CD4-positive, alpha-beta T cell (primary cell): ENCODE measurements at regions not wholly inside any gene's neighbourhood (a gene's known extent, or its start where the extent isn't known, plus 50 kb on each side); places are given as distances from the start of the nearest gene placed in this dataset.

Experiments used
- ATAC-seq: fragments of 200-7000 bp; cut with Tn5 transposase; one replicate; pipeline ENCODE4 v1.10.0; 2022; ENCODE audit warnings: mild to moderate bottlenecking; ENCODE audit not compliant: poor library complexity
- CTCF ChIA-PET: fragments of 350-600 bp; sonication (Branson Sonifier 250); formaldehyde crosslinking; loops from one replicate; lab custom pipeline; 2021; ENCODE audit warnings: antibody characterized with exemption, inconsistent platforms; lab: Charles Lee
- POLR2A ChIA-PET: fragments of 350-600 bp; sonication (Branson Sonifier 250); formaldehyde crosslinking; loops from one replicate; lab custom pipeline; 2021; ENCODE audit warnings: antibody characterized with exemption, inconsistent platforms; lab: Charles Lee
- DNase-seq, 14 experiments: peaks; one replicate each; pipeline ENCODE4 v3.0.0-alpha.2; 2013 to 2020; ENCODE audit warnings: mixed read lengths in 2 of 14
- H3K27ac ChIP-seq, 2 donors: one replicate each; pipeline versions ENCODE4 v1.5.1 to v1.7.0; 2013; ENCODE audit warnings: low read length in 2 of 2, low read depth in 1 of 2, mild to moderate bottlenecking in 1 of 2
- H3K27me3 ChIP-seq, 2 experiments: 1 replicate in 1 of 2; 2 replicates in 1 of 2; pipeline versions ENCODE4 v1.6.1 to v1.7.0; 2013; ENCODE audit warnings: low read length in 2 of 2, control low read depth in 1 of 2, mild to moderate bottlenecking in 1 of 2, moderate library complexity in 1 of 2; ENCODE audit not compliant: insufficient read depth in 2 of 2, control insufficient read depth in 1 of 2
- H3K36me3 ChIP-seq: one replicate; pipeline ENCODE4 v1.6.1; 2013; ENCODE audit warnings: low read length, control low read depth; ENCODE audit not compliant: insufficient read depth
- H3K4me1 ChIP-seq: one replicate; pipeline ENCODE4 v1.6.1; 2013; ENCODE audit warnings: low read length, control low read depth; ENCODE audit not compliant: insufficient read depth
- H3K4me3 ChIP-seq: one replicate; pipeline ENCODE4 v1.5.1; 2013; ENCODE audit warnings: mild to moderate bottlenecking, low read length, moderate library complexity
- H3K9me3 ChIP-seq, 2 experiments: 1 replicate in 1 of 2; 2 replicates in 1 of 2; pipeline versions ENCODE4 v1.6.1 to v1.7.0; 2013; ENCODE audit warnings: low read length in 2 of 2, mild to moderate bottlenecking in 2 of 2, control low read depth in 1 of 2, moderate library complexity in 1 of 2; ENCODE audit not compliant: control insufficient read depth in 1 of 2, insufficient read depth in 1 of 2
- H3K27ac Mint-ChIP-seq: one replicate; pipeline ENCODE4 v1.8.0; 2020; ENCODE audit warnings: mixed read lengths
- H3K27me3 Mint-ChIP-seq: one replicate; pipeline ENCODE4 v1.8.0; 2021; ENCODE audit warnings: mixed read lengths
- H3K36me3 Mint-ChIP-seq: one replicate; pipeline ENCODE4 v1.8.0; 2021; ENCODE audit warnings: low read depth, mixed read lengths
- H3K4me1 Mint-ChIP-seq: one replicate; pipeline ENCODE4 v1.8.0; 2021; ENCODE audit warnings: low read depth, mixed read lengths
- H3K4me3 Mint-ChIP-seq: one replicate; pipeline ENCODE4 v1.8.0; 2020; ENCODE audit warnings: mild to moderate bottlenecking, mixed read lengths
- H3K9me3 Mint-ChIP-seq: one replicate; pipeline ENCODE4 v1.8.0; 2020; ENCODE audit warnings: mixed read lengths
- intact Hi-C, 2 experiments: fragments of 100-400 bp; cut with DNase I in 1 of 2; cut with micrococcal nuclease in 1 of 2; formaldehyde crosslinking; loops; one replicate each; pipeline versions ENCODE4 v1.15.1 to v1.9.0; 2023 to 2025; cut with DNase I, micrococcal nuclease
- TF ChIP-seq, protein P1 (sequence below): fragments of 200-600 bp; IDR thresholded peaks from one replicate; pipeline ENCODE4 v1.8.0; 2022; ENCODE audit warnings: antibody characterized with exemption, mild to moderate bottlenecking

DNA sequence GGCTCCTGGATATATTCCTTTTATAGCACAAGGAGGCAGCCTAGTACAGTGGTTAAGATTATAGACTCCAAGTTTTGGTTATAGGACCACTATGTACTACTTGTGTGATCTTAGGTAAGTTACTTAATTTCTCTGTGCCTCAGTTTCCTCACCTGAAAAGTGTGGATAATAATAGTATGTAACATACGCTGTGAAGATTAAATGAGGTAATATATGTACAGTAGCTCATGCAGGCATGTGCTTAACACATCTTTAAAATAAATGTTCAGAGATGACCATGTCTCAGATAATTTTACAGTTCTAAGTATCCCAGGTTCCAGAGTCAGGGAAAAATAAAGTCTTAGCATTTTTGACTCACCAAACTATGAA is 55.7 kb upstream of the TRABD2B start:
- no peak overlapping the region for H3K4me3 Mint-ChIP-seq
- no peaks in the 10 kb centered on the region for H3K4me1 Mint-ChIP-seq
- H3K4me3 ChIP-seq: no peak overlapping the region
- TF ChIP-seq, protein P1, sequence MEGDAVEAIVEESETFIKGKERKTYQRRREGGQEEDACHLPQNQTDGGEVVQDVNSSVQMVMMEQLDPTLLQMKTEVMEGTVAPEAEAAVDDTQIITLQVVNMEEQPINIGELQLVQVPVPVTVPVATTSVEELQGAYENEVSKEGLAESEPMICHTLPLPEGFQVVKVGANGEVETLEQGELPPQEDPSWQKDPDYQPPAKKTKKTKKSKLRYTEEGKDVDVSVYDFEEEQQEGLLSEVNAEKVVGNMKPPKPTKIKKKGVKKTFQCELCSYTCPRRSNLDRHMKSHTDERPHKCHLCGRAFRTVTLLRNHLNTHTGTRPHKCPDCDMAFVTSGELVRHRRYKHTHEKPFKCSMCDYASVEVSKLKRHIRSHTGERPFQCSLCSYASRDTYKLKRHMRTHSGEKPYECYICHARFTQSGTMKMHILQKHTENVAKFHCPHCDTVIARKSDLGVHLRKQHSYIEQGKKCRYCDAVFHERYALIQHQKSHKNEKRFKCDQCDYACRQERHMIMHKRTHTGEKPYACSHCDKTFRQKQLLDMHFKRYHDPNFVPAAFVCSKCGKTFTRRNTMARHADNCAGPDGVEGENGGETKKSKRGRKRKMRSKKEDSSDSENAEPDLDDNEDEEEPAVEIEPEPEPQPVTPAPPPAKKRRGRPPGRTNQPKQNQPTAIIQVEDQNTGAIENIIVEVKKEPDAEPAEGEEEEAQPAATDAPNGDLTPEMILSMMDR: no peak
- CTCF ChIA-PET: interaction anchor here (0.5 kb wide), 1 partner anchor 13 kb away, joined by 3 read pairs; no protein-coding TSS in a partner anchor
- peaks cover 0 to 5% of the 10 kb centered on the region in 2 experiments for H3K27me3 ChIP-seq
- intact Hi-C loops: no loop called here
- ATAC-seq: no peak
- H3K36me3 ChIP-seq: no peaks in the 10 kb centered on the region
- peaks cover 25% of the 10 kb centered on the region for H3K27me3 Mint-ChIP-seq
- H3K9me3 ChIP-seq: no peaks in the 10 kb centered on the region
- POLR2A ChIA-PET: no interaction called here
- H3K27ac Mint-ChIP-seq: no peak overlapping the region
- H3K9me3 Mint-ChIP-seq: no peaks in the 10 kb centered on the region
- H3K4me1 ChIP-seq: no peaks in the 10 kb centered on the region
- no peaks in the 10 kb centered on the region for H3K36me3 Mint-ChIP-seq
- no peak overlapping the region for H3K27ac ChIP-seq
- DNase-seq: no peak

DNA sequence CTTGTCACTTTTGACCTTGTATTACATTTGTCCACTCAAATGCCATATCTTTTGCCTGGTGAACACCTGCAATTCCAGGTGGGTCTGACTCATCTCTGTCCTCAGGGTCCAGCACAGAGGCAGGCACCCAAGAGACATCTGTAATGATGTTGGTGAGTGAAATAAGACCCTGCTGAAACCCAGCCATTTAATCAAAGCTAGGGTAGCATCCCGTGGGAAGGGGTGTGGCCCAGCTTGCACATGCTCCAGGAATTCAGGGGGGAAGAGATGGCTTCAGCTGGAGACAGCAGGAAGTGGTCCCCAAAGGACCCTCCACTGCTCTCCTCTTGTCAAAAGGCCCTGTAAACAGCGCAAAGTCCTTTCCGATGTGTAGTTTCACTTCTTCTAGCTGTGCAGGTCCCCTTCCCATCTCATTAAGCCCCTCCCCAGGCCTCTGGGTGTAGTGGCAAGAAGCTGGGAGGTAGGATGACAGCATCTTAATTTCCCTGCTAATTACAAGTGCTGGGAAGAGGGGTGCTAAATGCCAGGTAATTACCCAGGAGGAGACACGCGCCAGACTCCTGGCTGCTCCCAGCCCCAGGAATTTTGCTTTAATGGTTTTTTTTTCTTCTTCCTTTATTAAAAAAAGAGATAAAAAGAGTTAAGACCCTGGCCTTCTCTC is 54.4 kb upstream of the TRABD2B start:
- Histone ChIP-seq H3K4me3 (no peak overlapping the region), H3K36me3 (no peaks in the 10 kb centered on the region), H3K27me3 (peaks cover 0 to 5% of the 10 kb centered on the region in 2 experiments), H3K27ac (no peak overlapping the region), H3K9me3 (no peaks in the 10 kb centered on the region), H3K4me1 (no peaks in the 10 kb centered on the region)
- POLR2A ChIA-PET: no interaction called here
- DNase-seq (no peak), ATAC-seq (no peak)
- H3K27me3 Mint-ChIP-seq: peaks cover 23% of the 10 kb centered on the region
- H3K36me3 Mint-ChIP-seq: no peaks in the 10 kb centered on the region
- H3K4me3 Mint-ChIP-seq: no peak overlapping the region
- H3K4me1 Mint-ChIP-seq: no peaks in the 10 kb centered on the region
- H3K27ac Mint-ChIP-seq: no peak overlapping the region
- TF ChIP-seq, protein P1: no peak
- intact Hi-C loops: no loop called here
- CTCF ChIA-PET: no interaction called here
- H3K9me3 Mint-ChIP-seq: no peaks in the 10 kb centered on the region

DNA sequence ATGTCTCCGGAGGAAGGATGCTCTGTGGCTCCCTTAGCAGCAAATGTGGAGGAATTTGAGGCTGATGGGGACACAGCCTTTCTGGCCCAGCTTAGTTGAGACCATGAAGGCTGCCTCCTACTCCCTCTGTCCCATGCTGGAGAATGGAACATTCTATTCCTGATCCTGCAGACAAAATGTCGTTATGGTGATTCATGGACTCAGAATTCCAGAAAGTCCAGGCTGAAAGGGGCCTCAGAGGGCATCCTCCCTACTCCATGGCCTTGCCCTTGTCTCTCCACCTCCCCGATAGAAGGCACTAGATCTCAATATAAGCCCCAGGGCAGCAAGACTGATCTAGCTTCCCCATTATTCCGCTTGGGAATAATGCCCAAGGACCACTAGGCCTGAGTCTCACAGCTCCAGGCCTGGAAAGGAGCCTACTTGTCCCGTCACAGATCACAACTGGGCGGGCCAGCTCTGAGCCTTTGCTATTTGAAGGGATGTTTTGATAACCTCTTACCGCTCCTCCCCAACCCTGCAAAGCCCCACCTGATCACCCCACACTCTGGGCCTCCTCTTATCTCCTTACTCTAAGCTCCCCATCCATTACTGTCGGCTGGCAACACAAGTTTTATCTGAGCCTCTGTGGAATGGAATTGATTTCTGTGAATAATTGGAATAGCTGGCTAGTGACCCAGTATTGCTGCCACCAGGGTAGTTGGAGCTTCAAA is 52.8 kb upstream of the TRABD2B start:
- TF ChIP-seq, protein P1: no peak
- Mint-ChIP-seq H3K4me3 (no peak overlapping the region), H3K36me3 (no peaks in the 10 kb centered on the region), H3K27ac (no peak overlapping the region), H3K27me3 (peaks cover 15% of the 10 kb centered on the region), H3K9me3 (no peaks in the 10 kb centered on the region), H3K4me1 (no peaks in the 10 kb centered on the region)
- ATAC-seq: no peak
- intact Hi-C loops: no loop called here
- DNase-seq: no peak
- Histone ChIP-seq H3K36me3 (no peaks in the 10 kb centered on the region), H3K27me3 (peaks cover 0 to 5% of the 10 kb centered on the region in 2 experiments), H3K27ac (no peak overlapping the region), H3K4me1 (no peaks in the 10 kb centered on the region), H3K4me3 (no peak overlapping the region), H3K9me3 (no peaks in the 10 kb centered on the region)
- POLR2A ChIA-PET: no interaction called here
- CTCF ChIA-PET: no interaction called here
